ENCODE measurements at regions not wholly inside any gene's neighbourhood (a gene's known extent, or its start where the extent isn't known, plus 50 kb on each side); places are given as distances from the start of the nearest gene placed in this dataset.
"Not testable (repeated sequence)": the region's sequence is repeated elsewhere in the genome, so short reads cannot be mapped to it uniquely, and the experiment has no call there.

DNA sequence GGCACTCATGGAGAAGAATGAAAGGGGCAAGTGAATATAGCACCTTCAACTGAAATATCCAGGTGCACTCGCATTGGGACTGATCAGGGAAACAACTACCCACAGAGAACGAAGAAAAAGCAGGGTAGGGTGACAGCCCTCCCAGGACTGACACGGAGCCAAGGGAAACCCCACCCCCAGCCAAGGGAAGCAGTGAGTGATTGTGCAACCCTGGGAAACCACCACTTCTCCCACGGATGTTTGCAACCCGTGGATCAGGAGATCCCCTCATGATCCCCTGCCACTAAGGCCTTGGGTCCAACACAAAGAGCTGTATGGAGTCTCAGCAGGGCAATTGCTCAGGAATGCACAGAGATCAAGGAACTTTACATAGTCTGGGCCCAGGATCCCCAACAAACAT is 158.5 kb upstream of the HCCS start:
- no peak for DNase-seq (ENCODE audit: low read depth)

DNA sequence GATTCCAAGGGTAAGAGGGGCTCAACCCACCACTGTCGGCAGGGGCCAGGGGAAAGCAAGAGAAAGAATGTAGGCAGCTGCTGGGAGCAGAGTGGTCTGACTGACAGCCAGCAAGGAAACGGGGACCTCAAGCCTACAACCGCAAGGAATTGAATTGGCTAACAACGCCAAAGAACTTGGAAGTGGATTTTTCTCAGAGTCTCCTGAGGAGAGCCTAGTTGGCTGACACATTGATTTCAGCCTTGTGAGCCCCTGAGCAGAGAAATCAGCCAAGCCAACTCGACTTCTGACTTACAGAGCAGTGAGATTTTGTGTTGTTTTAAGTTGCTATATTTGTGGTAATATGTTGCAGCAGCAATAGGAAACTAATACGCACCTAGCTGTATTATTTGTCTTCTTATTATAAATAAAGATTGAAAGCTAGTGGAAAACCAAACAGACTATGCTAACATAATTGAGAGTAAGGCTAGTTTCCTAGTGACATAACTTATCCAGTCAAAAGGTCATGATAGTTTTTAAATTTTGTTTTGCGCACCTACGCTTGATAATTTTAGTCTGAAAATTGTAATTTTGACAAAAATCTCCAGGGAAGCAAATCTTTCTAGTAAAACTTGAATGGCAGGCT is 145.8 kb upstream of the HCCS start:
- no peak for DNase-seq (ENCODE audit: low read depth)

DNA sequence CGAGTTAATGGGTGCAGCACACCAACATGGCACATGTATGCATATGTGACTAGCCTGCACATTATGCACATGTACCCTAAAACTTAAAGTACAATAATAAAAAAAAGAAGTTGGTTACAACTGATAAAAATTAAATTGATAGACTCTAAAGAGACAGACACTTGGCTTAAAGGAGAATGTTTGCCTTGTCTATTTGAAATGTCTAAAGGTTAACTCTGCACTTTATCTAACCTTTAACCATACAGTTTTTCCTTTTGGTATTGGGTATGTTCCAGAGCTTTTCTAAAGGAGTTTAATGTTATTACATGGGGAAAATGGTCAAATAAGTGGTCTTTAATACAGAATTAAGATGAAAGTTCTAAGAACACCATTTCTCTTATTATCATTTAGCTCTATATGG is 145.1 kb upstream of the HCCS start:
- no peak for DNase-seq (ENCODE audit: low read depth)

DNA sequence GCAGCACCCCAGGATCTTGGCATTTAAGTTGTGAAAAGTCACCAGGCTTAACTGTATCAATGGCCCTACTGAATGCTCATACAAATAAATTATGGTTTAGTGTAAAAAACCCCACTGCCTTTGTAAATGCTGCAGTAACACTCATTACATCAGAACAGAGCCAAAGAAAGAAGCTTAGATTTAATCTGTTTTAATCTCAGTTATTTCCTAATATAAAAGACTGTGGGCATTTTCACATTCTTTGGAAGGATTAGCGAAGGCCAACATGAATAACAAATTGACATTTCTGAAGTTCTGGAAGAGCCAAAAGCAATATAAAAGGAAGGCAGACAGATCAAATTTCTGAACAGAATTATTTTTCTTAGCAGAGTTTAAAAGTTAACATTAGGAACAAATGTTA is 140.0 kb upstream of the HCCS start:
- DNase-seq (ENCODE audit: low read depth): no peak

DNA sequence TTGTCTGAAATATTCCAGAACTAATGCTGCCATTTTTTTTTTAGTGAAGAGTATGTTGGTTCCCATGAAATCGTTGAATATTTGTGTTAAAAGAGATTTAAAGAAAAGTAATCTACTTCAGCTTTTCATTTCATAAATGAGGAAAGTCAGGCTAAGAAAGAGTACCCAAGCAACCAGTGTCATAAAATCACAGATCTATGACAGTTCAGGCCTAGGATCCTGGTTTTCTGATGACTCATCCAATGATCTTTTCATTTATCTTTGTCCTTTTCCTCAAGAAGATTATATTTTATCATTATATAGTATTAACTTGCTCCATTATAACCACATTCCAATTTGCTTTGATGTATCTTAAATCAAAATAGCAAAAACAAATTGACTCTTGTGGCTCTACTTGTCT is 139.4 kb upstream of the HCCS start:
- no peak for DNase-seq (ENCODE audit: low read depth)

DNA sequence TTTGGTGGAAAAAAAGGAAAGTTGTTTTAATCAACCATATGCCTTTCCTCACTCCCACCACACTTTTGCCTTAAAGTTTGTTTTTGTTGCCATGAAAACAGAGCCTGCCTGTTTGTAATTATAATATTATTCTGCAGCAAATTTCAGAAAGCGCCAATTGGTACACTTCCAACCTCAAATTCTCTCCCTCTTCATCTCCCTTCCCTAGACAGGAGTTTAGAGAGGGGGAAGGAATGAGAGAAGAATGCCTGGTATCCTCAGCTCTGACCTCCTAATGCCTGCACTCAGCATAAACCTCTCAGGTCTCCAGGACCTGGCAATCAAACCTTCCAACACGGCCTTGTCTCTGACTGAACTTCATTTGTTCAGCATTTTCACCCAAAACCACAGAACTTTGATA is 138.4 kb upstream of the HCCS start:
- peak; percentile 7 for DNase-seq (ENCODE audit: low read depth)

DNA sequence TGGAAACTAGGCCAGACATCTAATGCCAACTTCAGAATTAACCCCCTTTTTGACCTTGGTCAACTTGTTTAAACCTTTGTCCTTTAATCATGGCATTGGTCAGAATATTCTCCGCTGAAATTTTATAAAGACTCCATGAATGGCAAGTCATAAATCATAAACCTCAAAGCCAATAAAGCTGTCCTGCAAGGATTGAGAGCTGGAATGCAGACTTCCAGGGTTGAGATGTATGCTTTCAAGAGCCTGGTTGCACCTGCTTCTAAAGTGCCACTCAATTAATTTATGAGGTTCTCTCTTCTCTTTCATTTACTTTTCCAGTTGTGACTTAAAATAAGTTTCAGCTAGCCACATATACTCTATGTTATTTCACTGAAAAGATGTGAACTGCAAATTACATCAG is 136.2 kb upstream of the HCCS start:
- DNase-seq (ENCODE audit: low read depth): peak; percentile 10

DNA sequence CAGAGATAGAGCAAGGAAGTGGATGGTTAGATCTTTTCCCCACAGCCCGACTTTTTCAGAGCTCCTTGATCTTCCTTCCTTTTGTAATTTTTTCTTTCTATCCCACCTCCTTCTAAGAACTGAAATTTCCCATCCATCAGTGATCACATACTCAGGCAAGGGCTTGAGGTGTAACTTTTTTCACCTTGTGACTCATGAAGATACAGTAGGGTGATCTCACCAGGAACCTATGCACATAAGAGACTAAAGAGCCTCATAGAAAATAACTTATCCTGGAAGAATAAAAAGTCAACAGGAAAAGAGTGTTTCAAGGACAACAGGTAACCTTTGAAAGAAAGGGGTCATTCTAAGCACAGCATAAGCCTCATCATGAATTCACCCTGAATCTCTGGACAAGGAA is 131.2 kb upstream of the HCCS start:
- DNase-seq (ENCODE audit: low read depth): no peak

DNA sequence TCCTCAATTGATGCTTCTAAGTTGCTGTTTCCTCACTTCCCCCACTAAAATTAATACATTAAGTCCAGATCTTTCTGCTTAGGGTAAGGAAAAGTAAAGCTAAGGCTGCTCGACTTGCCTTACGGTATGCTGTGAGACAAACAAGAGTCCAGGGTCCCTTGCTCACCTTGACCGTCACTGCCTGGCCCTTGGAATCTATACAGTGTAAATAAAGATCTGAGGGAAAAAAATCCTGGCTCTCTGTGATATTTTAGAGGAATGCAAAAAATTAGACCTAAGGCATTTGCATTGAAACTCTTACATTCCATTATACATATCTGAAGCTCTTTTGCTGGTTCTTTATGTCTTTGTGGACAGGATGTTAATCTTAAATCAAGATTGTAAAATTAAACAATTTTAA is 129.6 kb upstream of the HCCS start:
- DNase-seq (ENCODE audit: low read depth): no peak

DNA sequence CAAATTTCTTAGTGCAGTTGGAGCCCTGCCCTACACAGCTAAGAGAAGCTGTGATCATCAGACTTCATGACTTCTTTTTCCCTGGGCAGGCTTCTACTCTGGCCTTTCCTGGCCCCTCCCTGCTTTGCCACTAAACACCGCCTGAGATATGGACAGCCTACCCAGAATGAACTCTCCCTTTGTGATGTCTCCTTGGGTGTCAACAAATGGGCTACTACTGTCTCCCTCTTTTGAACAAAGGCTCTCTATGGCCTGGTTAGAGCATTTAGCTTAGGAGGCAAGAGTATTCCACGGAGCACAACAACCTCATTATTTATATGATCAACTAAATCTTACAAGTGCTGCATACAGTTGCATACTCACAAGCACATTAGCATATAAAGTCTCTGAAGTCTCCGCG is 127.6 kb upstream of the HCCS start:
- no peak for DNase-seq (ENCODE audit: low read depth)

DNA sequence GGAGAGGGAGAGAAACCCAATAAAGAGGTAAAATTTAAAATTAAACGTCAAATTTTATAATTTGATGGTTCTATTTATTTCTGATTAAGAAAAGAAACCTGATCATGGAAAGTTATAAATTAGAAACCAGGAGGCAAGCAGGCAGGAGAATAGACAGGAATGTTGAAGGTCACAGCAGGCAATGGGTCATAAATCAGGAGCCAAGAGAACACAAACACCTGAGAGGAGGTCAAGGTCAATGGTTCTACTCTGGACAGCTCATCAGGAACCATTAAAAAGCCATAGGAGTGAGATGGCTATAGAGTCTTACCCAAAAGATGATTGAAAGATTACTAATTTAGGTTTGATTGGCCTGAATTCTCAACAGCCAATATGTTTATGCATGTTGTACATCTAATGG is 126.9 kb upstream of the HCCS start:
- no peak for DNase-seq (ENCODE audit: low read depth)

DNA sequence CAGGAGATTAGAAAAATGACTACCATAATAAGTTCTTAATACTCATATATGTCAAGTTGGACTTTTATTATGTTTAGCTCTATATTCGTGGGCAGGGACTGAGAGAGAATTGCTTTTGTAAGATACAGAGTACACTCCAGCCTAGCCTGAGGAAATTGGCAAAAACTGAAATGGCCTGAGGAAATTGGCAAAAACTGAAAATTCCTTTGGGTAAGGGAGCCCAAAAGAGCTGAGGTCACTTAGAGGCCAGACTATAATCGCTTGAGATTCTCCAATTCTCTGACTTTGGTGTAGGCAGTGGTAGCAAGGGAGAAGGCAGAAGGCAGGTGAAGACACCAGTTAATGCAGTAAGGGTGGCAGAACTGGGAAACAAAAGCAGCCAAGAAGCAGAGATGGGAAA is 124.5 kb upstream of the HCCS start:
- DNase-seq (ENCODE audit: low read depth): no peak

DNA sequence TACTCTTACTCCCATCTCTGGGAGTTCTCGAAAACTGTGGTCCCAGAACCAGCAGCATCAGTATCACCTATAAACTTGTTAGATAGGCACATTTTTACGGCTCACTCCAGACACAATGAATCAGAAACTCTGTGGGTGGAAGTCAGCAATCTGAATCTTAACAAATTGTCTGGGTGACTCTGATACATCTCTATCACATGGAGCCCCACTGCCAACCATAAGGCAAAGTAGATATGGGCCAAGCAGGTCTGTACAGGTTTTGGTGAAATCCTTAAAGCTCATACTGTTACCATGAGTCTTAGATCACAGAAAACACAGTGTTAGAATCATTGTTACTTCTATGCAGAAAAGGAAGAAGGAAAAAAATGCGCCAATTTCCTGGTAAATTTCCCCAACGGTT is 122.5 kb upstream of the HCCS start:
- DNase-seq (ENCODE audit: low read depth): no peak

DNA sequence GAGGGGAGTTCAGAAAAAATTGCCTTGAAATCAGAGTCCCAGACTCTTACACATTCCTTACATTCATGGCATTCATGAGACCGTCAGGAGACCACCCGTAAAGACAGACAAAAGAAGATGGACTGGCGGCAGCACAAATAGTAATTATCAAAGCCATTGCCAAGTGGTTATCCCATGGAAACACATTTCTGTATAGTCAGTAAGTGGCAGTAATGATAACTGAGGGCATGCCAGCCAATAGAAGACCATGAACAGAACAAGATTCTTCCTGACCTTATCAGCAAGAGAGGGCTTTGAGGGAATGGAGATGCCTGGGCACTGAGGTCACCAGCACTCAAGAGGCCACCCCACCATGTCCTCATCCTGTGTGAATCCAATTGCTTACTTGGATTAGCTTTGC is 121.7 kb upstream of the HCCS start:
- no peak for DNase-seq (ENCODE audit: low read depth)

DNA sequence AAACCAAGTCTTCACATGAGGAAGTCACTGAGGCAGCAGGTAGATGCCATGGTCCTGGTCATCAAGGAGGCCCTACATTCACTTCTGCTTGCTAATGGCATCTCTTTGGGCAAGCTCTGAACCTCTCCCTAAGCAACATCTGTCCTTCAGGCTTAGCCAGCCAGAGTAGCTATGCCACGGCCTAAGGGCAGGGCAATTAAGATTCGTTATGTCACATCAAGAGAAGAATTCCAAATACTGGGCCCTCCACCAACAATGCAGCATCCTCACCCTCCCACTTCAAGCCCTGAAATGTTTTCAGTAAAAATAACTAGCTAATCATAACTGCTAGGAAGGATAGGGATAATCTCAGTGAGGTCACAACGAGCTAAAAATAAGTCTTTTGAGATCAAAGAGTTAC is 120.7 kb upstream of the HCCS start:
- DNase-seq (ENCODE audit: low read depth): no peak

DNA sequence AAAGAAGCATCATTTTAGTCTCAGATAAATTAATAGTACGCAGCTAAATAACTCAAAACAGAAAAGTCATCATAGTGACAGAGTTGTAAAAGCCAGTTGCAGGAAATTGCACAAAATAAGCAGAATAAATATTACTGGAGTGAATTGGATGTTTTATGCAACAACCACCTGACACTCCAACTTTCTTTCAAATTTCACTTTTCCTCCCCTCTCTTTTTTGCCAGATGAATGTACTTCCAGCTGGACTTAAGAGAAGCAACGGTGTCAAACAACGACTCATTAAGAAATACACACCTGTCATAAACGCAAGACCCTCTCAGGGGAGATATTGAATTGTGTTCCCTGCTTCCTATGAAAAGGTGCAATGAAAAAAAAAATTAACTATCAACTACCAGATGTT is 120.2 kb upstream of the HCCS start:
- DNase-seq (ENCODE audit: low read depth): no peak

DNA sequence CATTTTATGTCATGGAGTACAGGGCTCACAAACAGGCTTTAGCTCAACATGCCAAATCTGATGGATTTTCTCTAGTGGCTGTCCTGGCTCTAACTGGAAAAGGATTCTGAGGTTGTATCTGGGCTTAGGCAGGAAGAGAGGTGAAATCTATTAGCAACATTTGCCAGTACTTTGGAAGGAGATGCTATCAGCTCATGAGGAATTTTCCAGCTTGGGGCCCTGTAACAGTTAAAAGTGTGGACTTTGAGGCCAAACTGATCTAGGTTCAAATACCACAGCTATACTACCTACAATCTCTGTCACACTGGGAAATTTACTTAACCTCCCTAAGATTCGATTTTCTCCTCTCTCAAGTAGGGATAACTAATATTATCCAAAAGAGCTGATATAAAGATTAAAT is 119.0 kb upstream of the HCCS start:
- no peak for DNase-seq (ENCODE audit: low read depth)

DNA sequence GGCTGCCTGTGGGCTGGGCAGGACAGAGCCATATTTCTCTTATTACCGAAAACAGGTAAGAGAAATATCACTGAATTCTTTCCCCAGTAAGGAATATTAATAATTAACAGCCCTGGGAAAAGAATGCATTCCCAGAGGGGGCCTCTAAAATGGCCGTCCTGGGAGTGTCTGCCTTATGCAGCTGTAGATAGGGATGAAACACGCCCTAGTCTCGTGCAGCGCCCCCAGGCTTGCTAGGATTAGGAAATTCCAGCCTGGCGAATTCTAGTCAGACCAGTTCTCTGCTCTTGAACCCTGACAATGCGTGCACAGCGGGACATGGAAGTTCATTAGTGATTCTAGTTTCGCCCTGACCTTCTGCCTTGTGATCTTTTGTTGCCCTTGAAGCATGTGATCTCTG is 104.1 kb upstream of the HCCS start:
- not testable (repeated sequence) for DNase-seq (ENCODE audit: low read depth)

DNA sequence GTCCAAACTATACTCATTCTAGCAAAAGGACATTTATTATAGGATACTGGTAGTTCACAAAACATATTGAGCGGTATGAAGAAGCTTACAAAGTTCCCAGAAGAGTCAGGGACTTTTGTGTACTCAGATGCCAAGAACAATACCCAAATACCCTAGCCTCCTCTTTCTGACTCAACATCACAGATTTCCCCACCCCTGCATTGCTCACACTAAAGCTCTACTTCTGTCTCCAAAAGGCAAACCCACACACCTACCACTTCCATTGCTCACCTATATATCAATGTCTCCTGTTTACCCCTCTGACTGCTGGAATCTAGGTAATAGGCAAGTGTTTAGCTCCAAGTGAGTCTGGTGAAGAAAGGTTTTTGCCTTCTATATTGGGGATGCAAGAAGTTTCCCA is 100.7 kb upstream of the HCCS start:
- no peak for DNase-seq (ENCODE audit: low read depth)

DNA sequence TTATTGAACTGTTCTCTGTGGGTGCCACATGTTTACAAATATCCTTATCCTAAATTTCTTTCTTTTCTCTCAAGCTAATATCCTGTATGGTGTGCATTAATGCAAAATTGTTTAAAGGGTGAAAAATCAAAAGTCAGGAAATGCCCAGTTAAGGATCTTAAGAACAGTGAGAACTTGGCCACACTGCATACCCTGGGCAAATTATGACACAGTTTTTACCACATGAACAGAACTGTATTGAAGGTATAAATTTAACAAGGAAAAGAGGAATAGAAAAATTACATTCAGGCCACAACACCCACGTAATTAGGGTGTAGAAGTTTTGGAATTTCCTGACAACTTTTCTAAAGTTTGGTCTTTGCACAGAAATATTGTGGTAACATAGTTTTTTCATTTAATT is 94.4 kb upstream of the HCCS start:
- no peak for DNase-seq (ENCODE audit: low read depth)

DNA sequence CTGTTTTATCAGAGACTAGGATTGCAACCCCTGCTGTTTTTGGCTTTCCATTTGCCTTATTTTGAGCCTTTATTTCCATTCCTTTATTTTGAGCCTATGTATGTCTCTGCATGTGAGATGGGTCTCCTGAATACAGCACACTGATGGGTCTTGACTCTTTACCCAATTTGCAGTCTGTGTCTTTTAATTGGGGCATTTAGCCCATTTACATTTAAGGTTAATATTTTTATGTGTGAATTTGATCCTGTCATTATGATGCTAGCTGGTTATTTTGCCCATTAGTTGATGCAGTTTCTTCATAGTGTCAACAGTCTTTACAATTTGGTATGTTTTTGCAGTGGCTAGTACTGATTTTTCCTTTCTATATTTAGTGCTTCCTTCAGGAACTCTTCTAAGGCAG is 88.5 kb upstream of the HCCS start:
- not testable (repeated sequence) for DNase-seq (ENCODE audit: low read depth)

DNA sequence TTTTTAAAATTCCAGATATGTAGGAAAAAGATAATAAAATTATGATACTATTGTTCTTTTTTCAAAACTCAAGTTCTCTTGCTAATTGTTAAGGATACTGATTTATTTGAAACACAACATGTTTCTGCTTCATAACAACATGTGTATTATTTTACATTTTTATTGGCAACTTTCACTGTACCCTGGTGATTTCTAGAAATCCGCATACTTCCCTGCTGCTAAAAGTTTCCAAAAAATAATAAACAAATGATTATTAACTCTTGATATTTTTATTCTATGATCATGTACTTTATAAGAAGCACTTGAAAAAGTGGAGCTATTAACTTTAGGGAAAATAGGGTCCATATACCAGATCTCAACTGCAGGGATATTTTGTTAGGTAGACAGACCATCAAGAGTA is 71.2 kb upstream of the HCCS start:
- no peak for DNase-seq (ENCODE audit: low read depth)

DNA sequence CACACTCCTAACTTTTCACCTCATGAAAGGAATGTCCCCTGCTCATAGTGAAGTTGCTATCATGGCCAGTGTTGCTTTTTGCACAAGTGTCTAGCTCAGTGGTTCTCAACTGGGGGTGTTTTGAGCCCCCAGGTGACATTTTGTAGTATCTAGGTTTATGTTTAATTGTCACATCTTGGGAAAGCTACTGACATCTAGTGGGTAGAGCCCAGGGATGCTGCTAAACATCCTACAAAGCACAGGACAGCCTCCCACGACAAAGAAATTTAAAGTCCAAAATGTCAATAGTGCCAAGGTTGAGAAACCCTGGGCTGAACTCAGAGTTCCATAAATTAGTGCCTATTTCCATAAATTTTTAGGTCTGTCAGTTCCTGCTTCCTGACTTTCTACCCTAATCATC is 70.7 kb upstream of the HCCS start:
- DNase-seq (ENCODE audit: low read depth): no peak

DNA sequence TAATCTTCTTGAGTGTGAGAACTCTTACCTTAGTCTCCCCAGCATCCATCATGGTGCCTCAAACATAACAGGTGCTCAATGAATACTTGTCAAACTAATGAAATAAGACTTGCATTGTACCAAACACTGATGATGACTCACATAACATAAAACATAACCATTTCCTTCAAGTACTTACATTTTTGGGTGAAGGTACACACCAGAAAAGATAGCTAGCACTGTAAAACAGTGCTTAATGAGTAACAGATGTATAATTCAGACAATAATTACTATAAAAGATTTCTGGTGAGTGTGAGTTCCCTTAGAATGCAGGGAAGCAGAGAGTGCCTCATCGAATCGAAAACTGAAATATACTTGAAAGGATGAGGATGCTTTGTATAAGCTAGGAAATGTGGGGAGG is 70.1 kb upstream of the HCCS start:
- no peak for DNase-seq (ENCODE audit: low read depth)

Data from myocyte (in vitro differentiated cells).